Esophagus muscularis mucosa (tissue), 3 donors: ENCODE measurements at regions not wholly inside any gene's neighbourhood (a gene's known extent, or its start where the extent isn't known, plus 50 kb on each side); places are given as distances from the start of the nearest gene placed in this dataset.
A peak's percentile ranks its signal among the peaks of the same experiment; 100 is the strongest.

Experiments
- POLR2AphosphoS5 ChIP-seq, 2 donors: sonication (generic); formaldehyde crosslinking; IDR thresholded peaks; one replicate each; pipeline ENCODE4 v1.6.1; 2017; ENCODE audit warnings: antibody characterized with exemption in 2 of 2
- TF ChIP-seq, protein P1 (sequence below), 3 experiments: fragments of 200-600 bp in 2 of 3; fragments of 450-650 bp in 1 of 3; sonication (generic) in 2 of 3; IDR thresholded peaks; one replicate each; pipeline ENCODE4 v1.5.1; 2017 to 2019; ENCODE audit warnings: antibody characterized with exemption in 3 of 3, mild to moderate bottlenecking in 2 of 3, moderate library complexity in 1 of 3

DNA sequence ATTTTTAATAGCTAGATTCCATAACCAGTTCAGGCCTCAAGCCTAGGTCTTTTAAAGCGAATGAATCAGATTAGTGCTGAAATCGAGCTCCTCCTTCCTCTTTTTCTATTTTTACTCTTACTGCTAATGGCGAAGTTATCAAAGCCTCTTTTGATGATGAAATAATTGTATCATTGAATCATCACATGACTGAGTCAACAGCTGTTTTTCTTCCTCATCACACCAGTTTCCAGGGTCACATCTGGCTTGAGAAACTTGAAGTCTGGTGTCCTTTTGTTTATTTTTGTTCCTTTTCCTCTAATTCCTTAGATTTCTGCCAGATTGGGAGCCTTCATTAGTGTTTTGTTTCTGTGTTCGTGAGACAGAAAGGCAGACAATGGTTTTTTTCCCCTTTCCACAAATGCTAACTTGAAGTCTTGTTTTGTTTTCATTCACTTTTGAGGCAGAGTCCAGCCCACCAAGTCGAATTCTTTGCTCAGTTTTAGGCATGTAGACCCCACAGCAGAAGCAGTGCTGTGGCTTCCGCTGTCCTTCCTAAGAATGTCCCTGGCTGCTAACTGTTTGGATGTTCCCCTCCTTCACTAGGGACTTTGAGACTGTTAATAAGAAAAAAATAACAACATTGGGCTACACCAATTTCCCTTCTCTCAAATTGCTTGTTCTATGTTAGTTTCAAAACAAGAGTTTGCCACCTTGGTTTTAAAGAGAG, 51.9 kb upstream of the FMOD start:
- TF ChIP-seq POLR2AphosphoS5 (IDR thresholded peaks at IDR 0.05): peak; percentile 7 to 81
- TF ChIP-seq, protein P1, sequence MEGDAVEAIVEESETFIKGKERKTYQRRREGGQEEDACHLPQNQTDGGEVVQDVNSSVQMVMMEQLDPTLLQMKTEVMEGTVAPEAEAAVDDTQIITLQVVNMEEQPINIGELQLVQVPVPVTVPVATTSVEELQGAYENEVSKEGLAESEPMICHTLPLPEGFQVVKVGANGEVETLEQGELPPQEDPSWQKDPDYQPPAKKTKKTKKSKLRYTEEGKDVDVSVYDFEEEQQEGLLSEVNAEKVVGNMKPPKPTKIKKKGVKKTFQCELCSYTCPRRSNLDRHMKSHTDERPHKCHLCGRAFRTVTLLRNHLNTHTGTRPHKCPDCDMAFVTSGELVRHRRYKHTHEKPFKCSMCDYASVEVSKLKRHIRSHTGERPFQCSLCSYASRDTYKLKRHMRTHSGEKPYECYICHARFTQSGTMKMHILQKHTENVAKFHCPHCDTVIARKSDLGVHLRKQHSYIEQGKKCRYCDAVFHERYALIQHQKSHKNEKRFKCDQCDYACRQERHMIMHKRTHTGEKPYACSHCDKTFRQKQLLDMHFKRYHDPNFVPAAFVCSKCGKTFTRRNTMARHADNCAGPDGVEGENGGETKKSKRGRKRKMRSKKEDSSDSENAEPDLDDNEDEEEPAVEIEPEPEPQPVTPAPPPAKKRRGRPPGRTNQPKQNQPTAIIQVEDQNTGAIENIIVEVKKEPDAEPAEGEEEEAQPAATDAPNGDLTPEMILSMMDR (IDR thresholded peaks at IDR 0.05): no peak
